HepG2 (cell line): ENCODE measurements at regions not wholly inside any gene's neighbourhood (a gene's known extent, or its start where the extent isn't known, plus 50 kb on each side); places are given as distances from the start of the nearest gene placed in this dataset.

ENCODE experiments used
- CCAR2 ChIP-seq: fragments of 200-400 bp; formaldehyde crosslinking; optimal IDR thresholded peaks from 2 replicates; pipeline ENCODE3; 2018; ENCODE audit warnings: low read depth, mild to moderate bottlenecking, low read length, moderate library complexity
- HNRNPH1 ChIP-seq: fragments of 200-400 bp; formaldehyde crosslinking; optimal IDR thresholded peaks from 2 replicates; pipeline ENCODE3; 2017; ENCODE audit warnings: mild to moderate bottlenecking, low read depth, low read length
- SMARCE1 ChIP-seq: fragments of 450-650 bp; IDR thresholded peaks from 2 replicates; pipeline ENCODE4 v1.6.1; 2017; ENCODE audit warnings: borderline replicate concordance
- TCF7L2 ChIP-seq: IDR thresholded peaks from 2 replicates; pipeline ENCODE4 v1.6.1; 2011; ENCODE audit warnings: mild to moderate bottlenecking, low read depth, low read length, moderate library complexity
- ZBTB20 ChIP-seq: sonication (generic); formaldehyde crosslinking; IDR thresholded peaks from 2 replicates; pipeline ENCODE4 v1.8.1; 2023; ENCODE audit warnings: missing genetic modification reagents, low read depth, mild to moderate bottlenecking, borderline replicate concordance
- ZFP36 ChIP-seq: fragments of 150-350 bp; IDR thresholded peaks from 2 replicates; pipeline ENCODE4 v1.6.1; 2018; ENCODE audit warnings: borderline replicate concordance, low read length, low read depth; ENCODE audit not compliant: partially characterized antibody
- ZNF614 ChIP-seq: IDR thresholded peaks from 2 replicates; pipeline ENCODE4 v1.6.1; 2018; ENCODE audit warnings: missing biosample characterization, missing genetic modification reagents, inconsistent platforms, borderline replicate concordance
- ZNF777 ChIP-seq: sonication (generic); formaldehyde crosslinking; IDR thresholded peaks from 2 replicates; pipeline ENCODE4 v1.4.0; 2020; ENCODE audit warnings: missing genetic modification reagents
- TF ChIP-seq, protein P1 (sequence below): sonication (generic); formaldehyde crosslinking; IDR thresholded peaks from 2 replicates; pipeline ENCODE4 v1.5.0; 2020; ENCODE audit warnings: mild to moderate bottlenecking, missing genetic modification reagents, moderate library complexity
- TF ChIP-seq, protein P2 (sequence below), 2 experiments: fragments of 450-650 bp in 1 of 2; sonication (generic) in 1 of 2; formaldehyde crosslinking in 1 of 2; IDR thresholded peaks; 2 replicates each; pipeline versions ENCODE4 v1.6.1 to v1.8.0; 2016 to 2022; ENCODE audit warnings: antibody characterized with exemption in 1 of 2, mild to moderate bottlenecking in 1 of 2, missing genetic modification reagents in 1 of 2
- TF ChIP-seq, protein P3 (sequence below): sonication (generic); formaldehyde crosslinking; IDR thresholded peaks from 2 replicates; pipeline ENCODE4 v1.4.0; 2020; ENCODE audit warnings: mild to moderate bottlenecking, missing genetic modification reagents
- TF ChIP-seq, protein P4 (sequence below): sonication (generic); formaldehyde crosslinking; IDR thresholded peaks from 2 replicates; pipeline ENCODE4 v1.4.0; 2020; ENCODE audit warnings: mild to moderate bottlenecking, missing genetic modification reagents
- TF ChIP-seq, protein P5 (sequence below): sonication (generic); formaldehyde crosslinking; IDR thresholded peaks from 2 replicates; pipeline ENCODE4 v1.8.1; 2022; ENCODE audit warnings: low read depth, mild to moderate bottlenecking, missing genetic modification reagents
- TF ChIP-seq, protein P6 (sequence below): sonication (generic); formaldehyde crosslinking; IDR thresholded peaks from 2 replicates; pipeline ENCODE4 v1.9.0; 2021; ENCODE audit warnings: missing genetic modification reagents, borderline replicate concordance

DNA sequence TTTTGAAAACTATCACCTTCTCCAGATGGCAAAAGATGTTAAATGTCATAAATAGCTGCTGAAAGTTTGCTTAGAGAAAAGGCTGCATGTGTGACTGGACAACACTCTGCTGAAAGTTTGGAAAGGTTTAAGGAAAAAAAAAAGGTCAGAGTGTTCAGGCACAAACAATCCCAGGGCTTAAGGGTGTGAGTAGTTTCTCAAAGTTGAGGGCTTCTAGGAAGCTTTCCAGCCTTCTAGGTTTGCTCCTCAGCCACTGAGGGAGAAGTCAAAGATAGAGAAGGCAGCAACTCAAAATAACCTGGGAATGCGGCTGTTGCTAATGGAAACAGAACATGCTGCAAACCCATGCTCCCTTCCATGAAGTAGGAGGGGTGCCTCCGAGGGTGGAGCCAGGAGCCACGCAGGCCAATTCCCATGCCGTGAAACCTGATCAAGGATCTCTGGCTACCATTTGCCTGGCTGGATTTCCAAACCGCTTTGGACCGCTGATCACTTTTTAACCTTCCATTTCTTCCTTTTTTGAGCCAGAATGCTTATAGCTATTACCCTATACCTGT, 88.0 kb downstream of the TEX51 start:
- TF ChIP-seq, protein P1, sequence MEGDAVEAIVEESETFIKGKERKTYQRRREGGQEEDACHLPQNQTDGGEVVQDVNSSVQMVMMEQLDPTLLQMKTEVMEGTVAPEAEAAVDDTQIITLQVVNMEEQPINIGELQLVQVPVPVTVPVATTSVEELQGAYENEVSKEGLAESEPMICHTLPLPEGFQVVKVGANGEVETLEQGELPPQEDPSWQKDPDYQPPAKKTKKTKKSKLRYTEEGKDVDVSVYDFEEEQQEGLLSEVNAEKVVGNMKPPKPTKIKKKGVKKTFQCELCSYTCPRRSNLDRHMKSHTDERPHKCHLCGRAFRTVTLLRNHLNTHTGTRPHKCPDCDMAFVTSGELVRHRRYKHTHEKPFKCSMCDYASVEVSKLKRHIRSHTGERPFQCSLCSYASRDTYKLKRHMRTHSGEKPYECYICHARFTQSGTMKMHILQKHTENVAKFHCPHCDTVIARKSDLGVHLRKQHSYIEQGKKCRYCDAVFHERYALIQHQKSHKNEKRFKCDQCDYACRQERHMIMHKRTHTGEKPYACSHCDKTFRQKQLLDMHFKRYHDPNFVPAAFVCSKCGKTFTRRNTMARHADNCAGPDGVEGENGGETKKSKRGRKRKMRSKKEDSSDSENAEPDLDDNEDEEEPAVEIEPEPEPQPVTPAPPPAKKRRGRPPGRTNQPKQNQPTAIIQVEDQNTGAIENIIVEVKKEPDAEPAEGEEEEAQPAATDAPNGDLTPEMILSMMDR (CRISPR knock-in tag), result no peak
- no peak for TF ChIP-seq SMARCE1
- no peak for TF ChIP-seq ZBTB20 (CRISPR knock-in tag)
- no peak for TF ChIP-seq TCF7L2
- no peak for TF ChIP-seq ZNF614 (CRISPR knock-in tag)
- TF ChIP-seq HNRNPH1, result no peak
- TF ChIP-seq CCAR2, result no peak
- TF ChIP-seq, protein P2, sequence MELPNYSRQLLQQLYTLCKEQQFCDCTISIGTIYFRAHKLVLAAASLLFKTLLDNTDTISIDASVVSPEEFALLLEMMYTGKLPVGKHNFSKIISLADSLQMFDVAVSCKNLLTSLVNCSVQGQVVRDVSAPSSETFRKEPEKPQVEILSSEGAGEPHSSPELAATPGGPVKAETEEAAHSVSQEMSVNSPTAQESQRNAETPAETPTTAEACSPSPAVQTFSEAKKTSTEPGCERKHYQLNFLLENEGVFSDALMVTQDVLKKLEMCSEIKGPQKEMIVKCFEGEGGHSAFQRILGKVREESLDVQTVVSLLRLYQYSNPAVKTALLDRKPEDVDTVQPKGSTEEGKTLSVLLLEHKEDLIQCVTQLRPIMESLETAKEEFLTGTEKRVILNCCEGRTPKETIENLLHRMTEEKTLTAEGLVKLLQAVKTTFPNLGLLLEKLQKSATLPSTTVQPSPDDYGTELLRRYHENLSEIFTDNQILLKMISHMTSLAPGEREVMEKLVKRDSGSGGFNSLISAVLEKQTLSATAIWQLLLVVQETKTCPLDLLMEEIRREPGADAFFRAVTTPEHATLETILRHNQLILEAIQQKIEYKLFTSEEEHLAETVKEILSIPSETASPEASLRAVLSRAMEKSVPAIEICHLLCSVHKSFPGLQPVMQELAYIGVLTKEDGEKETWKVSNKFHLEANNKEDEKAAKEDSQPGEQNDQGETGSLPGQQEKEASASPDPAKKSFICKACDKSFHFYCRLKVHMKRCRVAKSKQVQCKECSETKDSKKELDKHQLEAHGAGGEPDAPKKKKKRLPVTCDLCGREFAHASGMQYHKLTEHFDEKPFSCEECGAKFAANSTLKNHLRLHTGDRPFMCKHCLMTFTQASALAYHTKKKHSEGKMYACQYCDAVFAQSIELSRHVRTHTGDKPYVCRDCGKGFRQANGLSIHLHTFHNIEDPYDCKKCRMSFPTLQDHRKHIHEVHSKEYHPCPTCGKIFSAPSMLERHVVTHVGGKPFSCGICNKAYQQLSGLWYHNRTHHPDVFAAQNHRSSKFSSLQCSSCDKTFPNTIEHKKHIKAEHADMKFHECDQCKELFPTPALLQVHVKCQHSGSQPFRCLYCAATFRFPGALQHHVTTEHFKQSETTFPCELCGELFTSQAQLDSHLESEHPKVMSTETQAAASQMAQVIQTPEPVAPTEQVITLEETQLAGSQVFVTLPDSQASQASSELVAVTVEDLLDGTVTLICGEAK (IDR thresholded peaks at IDR 0.05), result no peak
- TF ChIP-seq, protein P2 (CRISPR knock-in tag; IDR thresholded peaks at IDR 0.05), result no peak
- TF ChIP-seq ZFP36, result no peak
- TF ChIP-seq ZNF777 (CRISPR knock-in tag), result no peak
- TF ChIP-seq, protein P3, sequence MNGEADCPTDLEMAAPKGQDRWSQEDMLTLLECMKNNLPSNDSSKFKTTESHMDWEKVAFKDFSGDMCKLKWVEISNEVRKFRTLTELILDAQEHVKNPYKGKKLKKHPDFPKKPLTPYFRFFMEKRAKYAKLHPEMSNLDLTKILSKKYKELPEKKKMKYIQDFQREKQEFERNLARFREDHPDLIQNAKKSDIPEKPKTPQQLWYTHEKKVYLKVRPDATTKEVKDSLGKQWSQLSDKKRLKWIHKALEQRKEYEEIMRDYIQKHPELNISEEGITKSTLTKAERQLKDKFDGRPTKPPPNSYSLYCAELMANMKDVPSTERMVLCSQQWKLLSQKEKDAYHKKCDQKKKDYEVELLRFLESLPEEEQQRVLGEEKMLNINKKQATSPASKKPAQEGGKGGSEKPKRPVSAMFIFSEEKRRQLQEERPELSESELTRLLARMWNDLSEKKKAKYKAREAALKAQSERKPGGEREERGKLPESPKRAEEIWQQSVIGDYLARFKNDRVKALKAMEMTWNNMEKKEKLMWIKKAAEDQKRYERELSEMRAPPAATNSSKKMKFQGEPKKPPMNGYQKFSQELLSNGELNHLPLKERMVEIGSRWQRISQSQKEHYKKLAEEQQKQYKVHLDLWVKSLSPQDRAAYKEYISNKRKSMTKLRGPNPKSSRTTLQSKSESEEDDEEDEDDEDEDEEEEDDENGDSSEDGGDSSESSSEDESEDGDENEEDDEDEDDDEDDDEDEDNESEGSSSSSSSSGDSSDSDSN (CRISPR knock-in tag), result no peak
- TF ChIP-seq, protein P4, sequence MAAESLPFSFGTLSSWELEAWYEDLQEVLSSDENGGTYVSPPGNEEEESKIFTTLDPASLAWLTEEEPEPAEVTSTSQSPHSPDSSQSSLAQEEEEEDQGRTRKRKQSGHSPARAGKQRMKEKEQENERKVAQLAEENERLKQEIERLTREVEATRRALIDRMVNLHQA (CRISPR knock-in tag), result no peak
- TF ChIP-seq, protein P5, sequence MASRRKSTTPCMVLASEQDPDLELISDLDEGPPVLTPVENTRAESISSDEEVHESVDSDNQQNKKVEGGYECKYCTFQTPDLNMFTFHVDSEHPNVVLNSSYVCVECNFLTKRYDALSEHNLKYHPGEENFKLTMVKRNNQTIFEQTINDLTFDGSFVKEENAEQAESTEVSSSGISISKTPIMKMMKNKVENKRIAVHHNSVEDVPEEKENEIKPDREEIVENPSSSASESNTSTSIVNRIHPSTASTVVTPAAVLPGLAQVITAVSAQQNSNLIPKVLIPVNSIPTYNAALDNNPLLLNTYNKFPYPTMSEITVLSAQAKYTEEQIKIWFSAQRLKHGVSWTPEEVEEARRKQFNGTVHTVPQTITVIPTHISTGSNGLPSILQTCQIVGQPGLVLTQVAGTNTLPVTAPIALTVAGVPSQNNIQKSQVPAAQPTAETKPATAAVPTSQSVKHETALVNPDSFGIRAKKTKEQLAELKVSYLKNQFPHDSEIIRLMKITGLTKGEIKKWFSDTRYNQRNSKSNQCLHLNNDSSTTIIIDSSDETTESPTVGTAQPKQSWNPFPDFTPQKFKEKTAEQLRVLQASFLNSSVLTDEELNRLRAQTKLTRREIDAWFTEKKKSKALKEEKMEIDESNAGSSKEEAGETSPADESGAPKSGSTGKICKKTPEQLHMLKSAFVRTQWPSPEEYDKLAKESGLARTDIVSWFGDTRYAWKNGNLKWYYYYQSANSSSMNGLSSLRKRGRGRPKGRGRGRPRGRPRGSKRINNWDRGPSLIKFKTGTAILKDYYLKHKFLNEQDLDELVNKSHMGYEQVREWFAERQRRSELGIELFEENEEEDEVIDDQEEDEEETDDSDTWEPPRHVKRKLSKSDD (CRISPR knock-in tag), result no peak
- TF ChIP-seq, protein P6, sequence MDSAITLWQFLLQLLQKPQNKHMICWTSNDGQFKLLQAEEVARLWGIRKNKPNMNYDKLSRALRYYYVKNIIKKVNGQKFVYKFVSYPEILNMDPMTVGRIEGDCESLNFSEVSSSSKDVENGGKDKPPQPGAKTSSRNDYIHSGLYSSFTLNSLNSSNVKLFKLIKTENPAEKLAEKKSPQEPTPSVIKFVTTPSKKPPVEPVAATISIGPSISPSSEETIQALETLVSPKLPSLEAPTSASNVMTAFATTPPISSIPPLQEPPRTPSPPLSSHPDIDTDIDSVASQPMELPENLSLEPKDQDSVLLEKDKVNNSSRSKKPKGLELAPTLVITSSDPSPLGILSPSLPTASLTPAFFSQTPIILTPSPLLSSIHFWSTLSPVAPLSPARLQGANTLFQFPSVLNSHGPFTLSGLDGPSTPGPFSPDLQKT (CRISPR knock-in tag), result no peak
